ENCODE measurements at regions not wholly inside any gene's neighbourhood (a gene's known extent, or its start where the extent isn't known, plus 50 kb on each side); places are given as distances from the start of the nearest gene placed in this dataset.

GRCh38 chr6:85396159-85396808, 53.6 kb upstream of the NT5E start:
- H3K9me3 ChIP-seq (ENCODE audit: control extremely low read depth in 1 of 5, control insufficient read depth in 4 of 5, insufficient read depth in 2 of 5, low read depth in 1 of 5, low read length in 4 of 5): peaks cover 0 to 4% (median 0%) of the 10 kb centered on the region in 5 experiments
- no peak overlapping the region for H3K4me3 ChIP-seq (ENCODE audit: control insufficient read depth in 1 of 7, extremely low read depth in 1 of 7, insufficient read depth in 4 of 7, low read depth in 2 of 7, low read length in 6 of 7)
- no peak for DNase-seq
- H3K27me3 ChIP-seq (replicated peaks in 2 of 5; ENCODE audit: control insufficient read depth in 4 of 5, insufficient read depth in 5 of 5, low read length in 4 of 5): no peaks in the 10 kb centered on the region
- no peak overlapping the region for H3K27ac ChIP-seq (ENCODE audit: insufficient read depth in 1 of 2, low read depth in 1 of 2, low read length in 2 of 2, poor library complexity in 1 of 2, severe bottlenecking in 2 of 2)
- 83% methylated on average over 1 of the region's 3 CpGs for WGBS (ENCODE audit: insufficient coverage)
- ChIA-PET CTCF (no interaction called here), POLR2A (no interaction called here)
- no peaks in the 10 kb centered on the region for H3K36me3 ChIP-seq (ENCODE audit: control insufficient read depth in 4 of 4, insufficient read depth in 4 of 4, low read length in 3 of 4)
- peaks cover 0 to 3% (median 0%) of the 10 kb centered on the region in 4 experiments for H3K4me1 ChIP-seq (ENCODE audit: control extremely low read depth in 1 of 4, control insufficient read depth in 4 of 4, insufficient read depth in 4 of 4, low read length in 3 of 4)

DNA sequence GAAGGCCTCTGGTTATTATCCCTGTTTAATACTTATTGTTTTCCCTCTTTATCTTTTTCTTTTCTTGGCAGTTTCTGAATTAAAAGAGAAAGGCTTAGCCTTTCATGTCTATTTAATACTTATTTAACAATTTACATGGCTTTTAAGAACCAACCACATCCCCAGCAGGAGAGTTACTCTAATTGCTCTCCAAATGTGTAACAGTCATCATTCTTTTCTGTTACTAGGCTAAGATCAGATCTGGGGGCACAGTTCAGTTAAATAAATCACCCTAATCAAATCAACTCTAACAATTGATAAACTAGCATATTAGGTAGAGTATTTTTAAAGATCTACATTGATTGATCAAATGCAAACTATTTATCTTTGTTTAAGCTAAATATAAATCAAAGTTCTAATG, 54.1 kb upstream of the NT5E start:
- ChIA-PET CTCF (no interaction called here), POLR2A (no interaction called here)
- H3K27me3 ChIP-seq (replicated peaks in 2 of 5; ENCODE audit: control insufficient read depth in 4 of 5, insufficient read depth in 5 of 5, low read length in 4 of 5): no peaks in the 10 kb centered on the region
- no peaks in the 10 kb centered on the region for H3K4me1 ChIP-seq (ENCODE audit: control extremely low read depth in 1 of 4, control insufficient read depth in 4 of 4, insufficient read depth in 4 of 4, low read length in 3 of 4)
- DNase-seq: no peak
- no peak overlapping the region for H3K4me3 ChIP-seq (ENCODE audit: control insufficient read depth in 1 of 7, extremely low read depth in 1 of 7, insufficient read depth in 4 of 7, low read depth in 2 of 7, low read length in 6 of 7)
- H3K36me3 ChIP-seq (ENCODE audit: control insufficient read depth in 4 of 4, insufficient read depth in 4 of 4, low read length in 3 of 4): no peaks in the 10 kb centered on the region
- no peak overlapping the region for H3K27ac ChIP-seq (ENCODE audit: insufficient read depth in 1 of 2, low read depth in 1 of 2, low read length in 2 of 2, poor library complexity in 1 of 2, severe bottlenecking in 2 of 2)
- H3K9me3 ChIP-seq (ENCODE audit: control extremely low read depth in 1 of 5, control insufficient read depth in 4 of 5, insufficient read depth in 2 of 5, low read depth in 1 of 5, low read length in 4 of 5): peaks cover 0 to 4% (median 0%) of the 10 kb centered on the region in 5 experiments

- no peak for DNase-seq
- CTCF ChIA-PET: no interaction called here
- WGBS (ENCODE audit: insufficient coverage): 100% methylated on average over 1 of the region's 1 CpG
Measured at GRCh38 chr6:85394853-85395538, 54.9 kb upstream of the NT5E start.

DNA sequence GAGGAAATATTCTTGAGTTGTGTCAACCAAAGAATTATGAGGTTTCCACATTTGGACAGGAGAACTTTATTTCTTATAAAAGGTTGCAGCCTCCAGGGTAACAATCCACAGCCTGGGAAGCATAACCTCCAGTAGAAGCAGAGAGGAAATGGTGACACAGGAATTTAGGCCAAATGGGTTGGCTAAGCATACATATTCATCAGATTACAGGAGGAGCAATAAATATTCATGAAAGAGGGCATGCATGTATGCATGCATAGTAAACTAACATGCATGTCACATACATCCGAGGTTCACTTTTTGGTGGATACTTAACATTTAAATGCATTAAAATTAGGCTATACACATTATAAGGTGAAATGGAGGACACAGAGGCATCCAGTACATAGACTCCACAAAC, 55.7 kb upstream of the NT5E start:
- no peaks in the 10 kb centered on the region for H3K4me1 ChIP-seq (ENCODE audit: control extremely low read depth in 1 of 4, control insufficient read depth in 4 of 4, insufficient read depth in 4 of 4, low read length in 3 of 4)
- no peak for DNase-seq
- H3K4me3 ChIP-seq (ENCODE audit: control insufficient read depth in 1 of 7, extremely low read depth in 1 of 7, insufficient read depth in 4 of 7, low read depth in 2 of 7, low read length in 6 of 7): no peak overlapping the region
- ChIA-PET POLR2A (no interaction called here), CTCF (interaction anchor here (0.5 kb wide), 1 partner anchor 10 kb away, joined by 3 read pairs; no protein-coding TSS in a partner anchor)
- peaks cover 0 to 4% (median 0%) of the 10 kb centered on the region in 5 experiments for H3K9me3 ChIP-seq (ENCODE audit: control extremely low read depth in 1 of 5, control insufficient read depth in 4 of 5, insufficient read depth in 2 of 5, low read depth in 1 of 5, low read length in 4 of 5)
- peaks cover 0 to under 1% (median 0%) of the 10 kb centered on the region in 5 experiments for H3K27me3 ChIP-seq (replicated peaks in 2 of 5; ENCODE audit: control insufficient read depth in 4 of 5, insufficient read depth in 5 of 5, low read length in 4 of 5)
- H3K36me3 ChIP-seq (ENCODE audit: control insufficient read depth in 4 of 4, insufficient read depth in 4 of 4, low read length in 3 of 4): no peaks in the 10 kb centered on the region
- no peak overlapping the region for H3K27ac ChIP-seq (ENCODE audit: insufficient read depth in 1 of 2, low read depth in 1 of 2, low read length in 2 of 2, poor library complexity in 1 of 2, severe bottlenecking in 2 of 2)
- WGBS (ENCODE audit: insufficient coverage): no CpG with 5 or more reads among the region's 1 CpG

More at GRCh38 chr6:85394853-85395538, 54.9 kb upstream of the NT5E start:
- H3K4me3 ChIP-seq (ENCODE audit: control insufficient read depth in 1 of 7, extremely low read depth in 1 of 7, insufficient read depth in 4 of 7, low read depth in 2 of 7, low read length in 6 of 7): no peak overlapping the region
- no peak overlapping the region for H3K27ac ChIP-seq (ENCODE audit: insufficient read depth in 1 of 2, low read depth in 1 of 2, low read length in 2 of 2, poor library complexity in 1 of 2, severe bottlenecking in 2 of 2)
- no peaks in the 10 kb centered on the region for H3K36me3 ChIP-seq (ENCODE audit: control insufficient read depth in 4 of 4, insufficient read depth in 4 of 4, low read length in 3 of 4)
- no peaks in the 10 kb centered on the region for H3K4me1 ChIP-seq (ENCODE audit: control extremely low read depth in 1 of 4, control insufficient read depth in 4 of 4, insufficient read depth in 4 of 4, low read length in 3 of 4)
- peaks cover 0 to 4% (median 0%) of the 10 kb centered on the region in 5 experiments for H3K9me3 ChIP-seq (ENCODE audit: control extremely low read depth in 1 of 5, control insufficient read depth in 4 of 5, insufficient read depth in 2 of 5, low read depth in 1 of 5, low read length in 4 of 5)
- H3K27me3 ChIP-seq (replicated peaks in 2 of 5; ENCODE audit: control insufficient read depth in 4 of 5, insufficient read depth in 5 of 5, low read length in 4 of 5): no peaks in the 10 kb centered on the region
- POLR2A ChIA-PET: no interaction called here

DNA sequence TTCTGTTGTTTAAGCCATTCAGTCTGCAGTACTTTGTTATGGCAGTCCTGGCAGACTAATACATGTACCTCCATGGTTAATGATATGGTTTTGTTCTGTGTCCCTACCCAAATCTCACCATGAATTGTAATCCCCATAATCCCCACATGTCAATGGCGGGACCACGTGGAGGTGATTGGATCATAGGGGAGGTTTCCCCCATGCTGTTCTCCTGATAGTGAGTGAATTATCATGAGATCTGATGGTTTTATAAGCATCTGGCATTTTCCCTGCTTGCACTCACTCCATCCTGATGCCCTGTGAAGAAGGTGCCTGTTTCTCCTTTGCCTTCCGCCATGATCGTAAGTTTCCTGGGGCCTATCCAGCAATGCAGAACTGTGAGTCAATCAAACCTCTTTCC, 57.5 kb upstream of the NT5E start:
- ChIA-PET POLR2A (no interaction called here), CTCF (no interaction called here)
- peaks cover 0 to 11% (median 0%) of the 10 kb centered on the region in 5 experiments for H3K27me3 ChIP-seq (replicated peaks in 2 of 5; ENCODE audit: control insufficient read depth in 4 of 5, insufficient read depth in 5 of 5, low read length in 4 of 5)
- H3K4me1 ChIP-seq (ENCODE audit: control extremely low read depth in 1 of 4, control insufficient read depth in 4 of 4, insufficient read depth in 4 of 4, low read length in 3 of 4): no peaks in the 10 kb centered on the region
- WGBS (ENCODE audit: insufficient coverage): no CpG with 5 or more reads among the region's 4 CpGs
- H3K27ac ChIP-seq (ENCODE audit: insufficient read depth in 1 of 2, low read depth in 1 of 2, low read length in 2 of 2, poor library complexity in 1 of 2, severe bottlenecking in 2 of 2): no peak overlapping the region
- peaks cover 0 to 2% (median 0%) of the 10 kb centered on the region in 5 experiments for H3K9me3 ChIP-seq (ENCODE audit: control extremely low read depth in 1 of 5, control insufficient read depth in 4 of 5, insufficient read depth in 2 of 5, low read depth in 1 of 5, low read length in 4 of 5)
- H3K4me3 ChIP-seq (ENCODE audit: control insufficient read depth in 1 of 7, extremely low read depth in 1 of 7, insufficient read depth in 4 of 7, low read depth in 2 of 7, low read length in 6 of 7): no peak overlapping the region
- no peak for DNase-seq
- no peaks in the 10 kb centered on the region for H3K36me3 ChIP-seq (ENCODE audit: control insufficient read depth in 4 of 4, insufficient read depth in 4 of 4, low read length in 3 of 4)

DNA sequence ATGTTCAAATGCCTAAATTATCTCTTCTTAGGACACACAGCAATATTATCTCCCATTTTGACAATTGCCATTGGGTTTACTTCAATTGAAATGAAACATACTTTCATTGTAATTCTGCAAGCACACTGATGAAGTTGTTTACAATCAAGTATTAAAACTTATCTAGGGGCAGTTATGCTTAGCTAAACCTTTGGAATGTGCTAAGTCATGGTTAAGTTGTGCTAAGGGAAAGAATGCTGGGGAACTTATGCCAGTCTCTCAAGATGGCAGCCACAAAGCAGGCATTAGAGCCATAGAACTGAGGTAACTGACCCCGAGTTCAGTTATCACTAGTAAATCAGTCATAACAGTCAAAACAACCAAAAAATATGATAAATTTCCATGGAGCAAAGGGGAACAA, 59.1 kb upstream of the NT5E start:
- no CpG with 5 or more reads among the region's 1 CpG for WGBS (ENCODE audit: insufficient coverage)
- no peak for DNase-seq
- ChIA-PET CTCF (interaction anchor here (1.1 kb wide), 1 partner anchor 12 kb away, joined by 3 read pairs; no protein-coding TSS in a partner anchor), POLR2A (no interaction called here)
- Histone ChIP-seq H3K27ac (ENCODE audit: insufficient read depth in 1 of 2, low read depth in 1 of 2, low read length in 2 of 2, poor library complexity in 1 of 2, severe bottlenecking in 2 of 2) (no peak overlapping the region), H3K4me1 (ENCODE audit: control extremely low read depth in 1 of 4, control insufficient read depth in 4 of 4, insufficient read depth in 4 of 4, low read length in 3 of 4) (no peaks in the 10 kb centered on the region), H3K9me3 (ENCODE audit: control extremely low read depth in 1 of 5, control insufficient read depth in 4 of 5, insufficient read depth in 2 of 5, low read depth in 1 of 5, low read length in 4 of 5) (no peaks in the 10 kb centered on the region), H3K36me3 (ENCODE audit: control insufficient read depth in 4 of 4, insufficient read depth in 4 of 4, low read length in 3 of 4) (no peaks in the 10 kb centered on the region), H3K27me3 (replicated peaks in 2 of 5; ENCODE audit: control insufficient read depth in 4 of 5, insufficient read depth in 5 of 5, low read length in 4 of 5) (peaks cover 0 to 11% (median 0%) of the 10 kb centered on the region in 5 experiments), H3K4me3 (ENCODE audit: control insufficient read depth in 1 of 7, extremely low read depth in 1 of 7, insufficient read depth in 4 of 7, low read depth in 2 of 7, low read length in 6 of 7) (no peak overlapping the region)

- WGBS (ENCODE audit: insufficient coverage): no CpG with 5 or more reads among the region's 2 CpGs
- Histone ChIP-seq H3K36me3 (ENCODE audit: control insufficient read depth in 4 of 4, insufficient read depth in 4 of 4, low read length in 3 of 4) (no peaks in the 10 kb centered on the region), H3K27me3 (replicated peaks in 2 of 5; ENCODE audit: control insufficient read depth in 4 of 5, insufficient read depth in 5 of 5, low read length in 4 of 5) (peaks cover 0 to 11% (median 0%) of the 10 kb centered on the region in 5 experiments), H3K4me3 (ENCODE audit: control insufficient read depth in 1 of 7, extremely low read depth in 1 of 7, insufficient read depth in 4 of 7, low read depth in 2 of 7, low read length in 6 of 7) (no peak overlapping the region), H3K9me3 (ENCODE audit: control extremely low read depth in 1 of 5, control insufficient read depth in 4 of 5, insufficient read depth in 2 of 5, low read depth in 1 of 5, low read length in 4 of 5) (no peaks in the 10 kb centered on the region), H3K4me1 (ENCODE audit: control extremely low read depth in 1 of 4, control insufficient read depth in 4 of 4, insufficient read depth in 4 of 4, low read length in 3 of 4) (no peaks in the 10 kb centered on the region), H3K27ac (ENCODE audit: insufficient read depth in 1 of 2, low read depth in 1 of 2, low read length in 2 of 2, poor library complexity in 1 of 2, severe bottlenecking in 2 of 2) (no peak overlapping the region)
- DNase-seq: no peak
- CTCF ChIA-PET: interaction anchor here (1.1 kb wide), 1 partner anchor 12 kb away, joined by 3 read pairs; no protein-coding TSS in a partner anchor
- POLR2A ChIA-PET: no interaction called here
Measured at GRCh38 chr6:85390105-85390728, 59.7 kb upstream of the NT5E start.

Measured in common myeloid progenitor, CD34-positive (primary cell).